ENCODE measurements at regions not wholly inside any gene's neighbourhood (a gene's known extent, or its start where the extent isn't known, plus 50 kb on each side); places are given as distances from the start of the nearest gene placed in this dataset.
A peak's percentile ranks its signal among the peaks of the same experiment; 100 is the strongest.
"Not testable (repeated sequence)": the region's sequence is repeated elsewhere in the genome, so short reads cannot be mapped to it uniquely, and the experiment has no call there.

- not testable (repeated sequence) for DNase-seq (ENCODE audit: low read depth in 2 of 2)
These were observed 134.0 kb upstream of the MAD2L1 start for GRCh38 chr4:120200573-120201110.

DNA sequence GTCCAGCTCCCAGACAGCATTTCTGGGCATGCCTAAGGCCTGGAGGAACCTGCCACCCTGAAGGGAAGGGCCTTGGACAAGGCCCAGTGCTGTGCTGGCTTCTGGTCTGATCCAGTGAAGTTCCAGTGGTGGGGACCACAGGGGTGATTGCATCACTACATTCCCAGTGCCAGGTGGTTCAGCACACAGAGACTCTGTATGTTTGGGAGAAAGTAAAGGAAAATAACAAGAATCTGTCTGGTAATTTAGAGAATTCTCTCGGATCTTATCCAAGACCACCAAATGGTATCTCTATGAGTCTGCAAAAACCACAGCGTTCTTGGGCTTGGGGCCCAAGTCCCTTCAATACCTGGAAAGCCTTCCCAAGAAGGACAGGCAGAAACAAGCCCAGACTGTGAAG is 131.8 kb upstream of the MAD2L1 start:
- DNase-seq (ENCODE audit: low read depth in 2 of 2), result no peak

GRCh38 chr4:120177603-120178002 is 111.0 kb upstream of the MAD2L1 start:
- no peak for DNase-seq (ENCODE audit: low read depth in 2 of 2)

- no peak for DNase-seq (ENCODE audit: low read depth in 2 of 2)
These were observed 108.6 kb upstream of the MAD2L1 start for GRCh38 chr4:120175272-120175671.

GRCh38 chr4:120163895-120164294 is 97.2 kb upstream of the MAD2L1 start:
- no peak for DNase-seq (ENCODE audit: low read depth in 2 of 2)

DNA sequence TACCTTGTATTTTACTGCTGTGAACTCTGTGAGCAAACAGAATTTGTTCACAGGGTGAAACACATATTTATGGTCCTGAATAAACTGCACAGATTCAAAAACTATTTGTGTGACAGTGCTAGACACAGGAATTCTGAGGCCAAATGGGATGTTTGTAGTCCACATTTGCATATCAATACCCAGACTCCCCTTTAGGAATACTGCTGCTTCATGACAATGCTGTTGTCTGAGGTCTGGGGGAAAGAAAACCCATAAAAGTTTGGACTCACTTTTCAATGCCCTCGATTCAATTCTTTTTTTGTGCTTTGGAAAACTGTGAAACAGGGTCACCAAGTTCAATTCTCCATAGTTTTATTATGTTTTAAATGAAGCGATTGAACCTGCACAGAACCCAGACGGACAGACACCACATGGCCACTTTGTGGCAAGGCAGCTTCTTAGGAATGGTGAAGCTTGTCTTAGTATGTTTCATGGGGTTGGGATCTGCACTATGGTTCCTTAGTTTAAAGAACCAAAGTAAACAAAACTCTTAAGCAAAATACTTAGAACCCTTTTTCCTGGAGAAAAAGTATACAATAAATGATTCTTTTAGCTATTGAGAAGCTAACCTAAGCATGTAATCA is 92.3 kb upstream of the MAD2L1 start:
- DNase-seq (ENCODE audit: low read depth in 2 of 2), result no peak

GRCh38 chr4:120158046-120158445 is 91.4 kb upstream of the MAD2L1 start:
- no peak for DNase-seq (ENCODE audit: low read depth in 2 of 2)

DNA sequence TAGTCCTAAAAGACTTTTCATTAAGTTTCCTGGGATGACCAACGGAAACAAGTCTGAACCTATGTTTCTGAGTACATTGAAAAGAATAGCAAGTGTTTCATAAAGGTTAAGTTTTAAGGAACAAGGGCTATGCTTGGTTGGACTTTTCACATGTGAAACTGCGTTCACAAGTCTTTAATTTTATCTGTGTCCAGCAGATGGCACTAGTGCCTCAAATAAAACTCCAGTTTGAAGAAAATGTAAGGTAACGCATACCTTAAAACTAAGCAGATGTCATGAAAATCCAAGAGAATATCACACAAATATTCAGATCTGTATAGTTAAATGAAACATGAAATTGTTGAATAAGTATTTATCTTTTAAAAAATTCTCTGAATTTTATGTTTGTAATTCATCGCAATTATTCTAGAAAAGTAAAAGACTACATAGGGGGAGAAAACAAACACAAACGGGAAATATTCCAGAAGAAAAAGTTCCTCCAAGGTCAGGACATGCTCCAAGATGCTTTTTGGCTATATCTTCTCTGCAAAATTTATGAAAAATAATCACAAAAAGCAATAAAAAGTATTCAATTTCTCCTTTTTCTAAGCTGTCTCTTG is 89.6 kb upstream of the MAD2L1 start:
- peak in 1 of 2 donors; percentile 25 for DNase-seq (ENCODE audit: low read depth in 2 of 2)

- DNase-seq (ENCODE audit: low read depth in 2 of 2), result no peak
These were observed 88.6 kb upstream of the MAD2L1 start for GRCh38 chr4:120155287-120155686.

GRCh38 chr4:120144634-120145033 is 78.0 kb upstream of the MAD2L1 start:
- no peak for DNase-seq (ENCODE audit: low read depth in 2 of 2)

GRCh38 chr4:120144041-120144440 is 77.4 kb upstream of the MAD2L1 start:
- no peak for DNase-seq (ENCODE audit: low read depth in 2 of 2)

DNA sequence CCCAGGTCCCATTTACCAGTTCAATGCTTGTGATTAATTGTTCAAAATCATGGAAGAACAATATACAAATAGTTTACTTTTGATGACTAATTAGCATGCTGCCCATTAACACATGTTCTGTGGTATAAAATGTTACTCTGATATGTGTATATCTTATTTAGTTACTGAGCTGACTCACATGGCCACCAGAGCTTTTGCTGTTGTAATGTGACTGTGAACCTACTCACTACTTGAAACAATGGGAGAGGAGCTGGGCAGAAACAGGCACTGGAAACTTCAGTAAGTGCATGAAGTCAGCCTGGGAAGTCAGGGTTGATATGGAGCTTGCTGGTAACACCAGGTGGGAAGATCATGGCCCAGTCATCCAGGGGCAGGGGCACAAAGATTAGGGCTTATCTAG is 72.7 kb upstream of the MAD2L1 start:
- no peak for DNase-seq (ENCODE audit: low read depth in 2 of 2)

DNA sequence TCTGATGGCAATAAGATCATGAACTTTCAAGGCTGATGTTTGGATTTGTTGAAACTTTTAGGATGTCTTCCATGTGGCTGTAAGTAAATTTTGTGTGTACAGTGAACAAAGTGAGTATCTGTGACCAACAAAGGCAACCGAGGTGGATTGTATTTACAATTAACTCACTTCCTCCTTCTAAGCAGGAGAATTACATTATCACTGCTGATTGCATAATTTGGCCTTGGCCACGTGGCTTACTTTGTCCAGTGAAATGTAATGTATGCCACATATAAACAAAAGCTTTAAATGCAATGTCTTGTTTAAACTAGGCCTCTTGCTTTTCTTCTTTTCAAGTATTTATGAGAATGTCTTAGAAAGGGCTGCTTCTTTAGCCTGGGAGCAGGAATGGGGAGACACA is 66.3 kb upstream of the MAD2L1 start:
- DNase-seq (ENCODE audit: low read depth in 2 of 2), result no peak

DNA sequence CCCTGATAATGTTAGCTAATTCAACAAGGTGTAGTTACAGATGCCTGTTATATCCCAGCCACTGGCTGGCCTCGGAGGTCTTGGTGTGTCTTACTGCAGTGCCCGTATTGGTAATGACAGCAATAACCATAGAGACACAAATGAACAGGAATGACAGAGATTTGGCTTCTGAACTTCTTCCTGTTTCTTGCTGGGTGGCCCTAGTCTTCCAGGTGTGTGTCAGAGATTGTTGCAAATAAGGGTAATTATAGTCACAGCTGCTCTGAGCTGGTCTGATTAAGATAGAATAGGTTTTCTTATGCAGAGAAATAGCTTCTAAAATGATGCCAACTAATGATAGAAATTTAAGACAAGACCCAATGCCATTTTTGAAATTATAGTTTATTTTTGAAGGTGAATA is 64.1 kb upstream of the MAD2L1 start:
- no peak for DNase-seq (ENCODE audit: low read depth in 2 of 2)
